NB4 (cell line): ENCODE measurements at regions not wholly inside any gene's neighbourhood (a gene's known extent, or its start where the extent isn't known, plus 50 kb on each side); places are given as distances from the start of the nearest gene placed in this dataset.

Experiments used
- MAX ChIP-seq: IDR thresholded peaks from 2 replicates; pipeline ENCODE4 v1.6.1; 2011; ENCODE audit warnings: low read depth, low read length
- MYC ChIP-seq: IDR thresholded peaks from 2 replicates; pipeline ENCODE4 v1.6.1; 2011; ENCODE audit warnings: low read depth, low read length
- POLR2A ChIP-seq: IDR thresholded peaks from 2 replicates; pipeline ENCODE4 v1.6.1; 2011; ENCODE audit warnings: mild to moderate bottlenecking; ENCODE audit not compliant: insufficient read length; ENCODE audit errors: extremely low read depth
- TF ChIP-seq, protein P1 (sequence below): IDR thresholded peaks from one replicate; pipeline ENCODE4 v1.5.1; 2012; ENCODE audit warnings: low read depth, low read length

- TF ChIP-seq, protein P1, sequence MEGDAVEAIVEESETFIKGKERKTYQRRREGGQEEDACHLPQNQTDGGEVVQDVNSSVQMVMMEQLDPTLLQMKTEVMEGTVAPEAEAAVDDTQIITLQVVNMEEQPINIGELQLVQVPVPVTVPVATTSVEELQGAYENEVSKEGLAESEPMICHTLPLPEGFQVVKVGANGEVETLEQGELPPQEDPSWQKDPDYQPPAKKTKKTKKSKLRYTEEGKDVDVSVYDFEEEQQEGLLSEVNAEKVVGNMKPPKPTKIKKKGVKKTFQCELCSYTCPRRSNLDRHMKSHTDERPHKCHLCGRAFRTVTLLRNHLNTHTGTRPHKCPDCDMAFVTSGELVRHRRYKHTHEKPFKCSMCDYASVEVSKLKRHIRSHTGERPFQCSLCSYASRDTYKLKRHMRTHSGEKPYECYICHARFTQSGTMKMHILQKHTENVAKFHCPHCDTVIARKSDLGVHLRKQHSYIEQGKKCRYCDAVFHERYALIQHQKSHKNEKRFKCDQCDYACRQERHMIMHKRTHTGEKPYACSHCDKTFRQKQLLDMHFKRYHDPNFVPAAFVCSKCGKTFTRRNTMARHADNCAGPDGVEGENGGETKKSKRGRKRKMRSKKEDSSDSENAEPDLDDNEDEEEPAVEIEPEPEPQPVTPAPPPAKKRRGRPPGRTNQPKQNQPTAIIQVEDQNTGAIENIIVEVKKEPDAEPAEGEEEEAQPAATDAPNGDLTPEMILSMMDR = no peak
- TF ChIP-seq POLR2A = no peak
- TF ChIP-seq MYC = no peak
- no peak for TF ChIP-seq MAX
Measured at GRCh38 chr1:55632906-55633305, 417.7 kb upstream of the USP24 start.
